ENCODE measurements at regions not wholly inside any gene's neighbourhood (a gene's known extent, or its start where the extent isn't known, plus 50 kb on each side); places are given as distances from the start of the nearest gene placed in this dataset.

- TF ChIP-seq YY1 (IDR thresholded peaks at IDR 0.05; ENCODE audit: insufficient read depth, insufficient read length) (no peak), SUZ12 (IDR thresholded peaks at IDR 0.05; ENCODE audit: extremely low read depth, insufficient read depth, insufficient read length) (no peak), ZNF274 (IDR thresholded peaks at IDR 0.05; ENCODE audit: low read depth, low read length) (no peak)
Measured at GRCh38 chr2:160584972-160585494, 91.4 kb upstream of the RBMS1 start.
